WTC11 (cell line): ENCODE measurements at regions not wholly inside any gene's neighbourhood (a gene's known extent, or its start where the extent isn't known, plus 50 kb on each side); places are given as distances from the start of the nearest gene placed in this dataset.

Experiments used
- ATF3 ChIP-seq: sonication (generic); formaldehyde crosslinking; conservative IDR thresholded peaks from 2 replicates; pipeline ENCODE4 v1.8.1; 2022; ENCODE audit warnings: mild to moderate bottlenecking, missing genetic modification reagents
- CTCF ChIP-seq: fragments of 200-600 bp; IDR thresholded peaks from 2 replicates; pipeline ENCODE4 v1.8.0; 2022; ENCODE audit warnings: antibody characterized with exemption
- IRF1 ChIP-seq: sonication (generic); formaldehyde crosslinking; IDR thresholded peaks from 2 replicates; pipeline ENCODE4 v1.8.0; 2023; ENCODE audit warnings: missing genetic modification reagents
- IRF2 ChIP-seq: sonication (generic); formaldehyde crosslinking; IDR thresholded peaks from 2 replicates; pipeline ENCODE4 v1.8.0; 2022; ENCODE audit warnings: low read depth, missing genetic modification reagents, borderline replicate concordance
- PREB ChIP-seq: sonication (generic); formaldehyde crosslinking; IDR thresholded peaks from 2 replicates; pipeline ENCODE4 v1.8.1; 2022; ENCODE audit warnings: mild to moderate bottlenecking, missing genetic modification reagents, moderate library complexity, borderline replicate concordance

DNA sequence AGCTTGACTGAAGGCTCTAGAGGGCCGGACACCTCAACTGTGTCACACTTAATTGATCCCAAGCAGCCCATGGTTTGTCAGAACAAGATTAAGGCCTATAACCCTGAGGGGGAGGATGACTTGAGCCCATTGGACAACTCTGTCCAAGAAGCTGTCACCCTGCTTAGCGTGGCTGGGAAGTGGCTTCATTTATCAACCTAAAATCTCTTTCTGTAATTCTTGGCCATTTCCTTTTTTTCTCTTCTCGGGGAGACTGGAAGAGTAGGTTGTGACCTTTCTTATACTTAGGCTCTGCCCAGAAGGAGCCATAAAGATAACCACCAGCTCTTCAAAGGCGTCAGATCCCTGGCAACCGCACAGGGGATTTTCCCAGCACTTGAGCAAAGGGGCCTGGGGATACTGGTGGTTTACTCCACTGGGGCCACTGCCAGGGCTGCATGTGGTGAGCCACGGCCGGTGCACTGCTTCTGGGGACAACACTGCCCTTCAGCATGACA is 265.5 kb downstream of the CYRIA start:
- TF ChIP-seq ATF3 (CRISPR knock-in tag) (no peak), PREB (no peak), CTCF (no peak), IRF2 (no peak), IRF1 (CRISPR knock-in tag) (no peak)
